Fibroblast of pulmonary artery (primary cell): ENCODE measurements at regions not wholly inside any gene's neighbourhood (a gene's known extent, or its start where the extent isn't known, plus 50 kb on each side); places are given as distances from the start of the nearest gene placed in this dataset.

Experiments
- DNase-seq: peaks from one replicate; pipeline ENCODE4 v3.0.0-alpha.2; 2010; ENCODE audit warnings: low read depth
- H3K4me3 ChIP-seq: replicated peaks from 2 replicates; pipeline ENCODE4 v1.5.1; 2011; ENCODE audit warnings: low read depth, mild to moderate bottlenecking, control low read depth, low read length, moderate library complexity
- CTCF ChIP-seq: IDR thresholded peaks from 2 replicates; pipeline ENCODE4 v1.5.1; 2011; ENCODE audit warnings: mild to moderate bottlenecking, control low read depth, low read length, inconsistent platforms; ENCODE audit errors: missing control alignments

GRCh38 chr20:50434653-50435396, 75.4 kb upstream of the PTPN1 start:
- DNase-seq = peak; percentile 87
- no peak for TF ChIP-seq CTCF
- no peak overlapping the region for H3K4me3 ChIP-seq

GRCh38 chr20:50435397-50436051, 74.7 kb upstream of the PTPN1 start:
- no peak for TF ChIP-seq CTCF
- DNase-seq = no peak
- no peak overlapping the region for H3K4me3 ChIP-seq

- TF ChIP-seq CTCF = no peak
- no peak for DNase-seq
- H3K4me3 ChIP-seq = no peak overlapping the region
Measured at GRCh38 chr20:50436052-50436656, 74.0 kb upstream of the PTPN1 start.

GRCh38 chr20:50436696-50437095, 73.5 kb upstream of the PTPN1 start:
- H3K4me3 ChIP-seq = no peak overlapping the region
- no peak for TF ChIP-seq CTCF
- DNase-seq = no peak

GRCh38 chr20:50438986-50439407, 71.2 kb upstream of the PTPN1 start:
- no peak for TF ChIP-seq CTCF
- H3K4me3 ChIP-seq = no peak overlapping the region
- DNase-seq = no peak

- no peak for TF ChIP-seq CTCF
- no peak for DNase-seq
- H3K4me3 ChIP-seq = no peak overlapping the region
Measured at GRCh38 chr20:50439539-50440453, 70.4 kb upstream of the PTPN1 start.
